Glutamatergic neuron (in vitro differentiated cells): ENCODE measurements at regions not wholly inside any gene's neighbourhood (a gene's known extent, or its start where the extent isn't known, plus 50 kb on each side); places are given as distances from the start of the nearest gene placed in this dataset.
"Not testable (repeated sequence)": the region's sequence is repeated elsewhere in the genome, so short reads cannot be mapped to it uniquely, and the experiment has no call there.

Source experiments
- DNase-seq: peaks from one replicate; pipeline ENCODE4 v3.0.0; 2022
- H3K27ac Mint-ChIP-seq: one replicate; pipeline ENCODE4 v1.8.0; 2020; ENCODE audit warnings: mild to moderate bottlenecking, mixed read lengths, inconsistent platforms; ENCODE audit not compliant: unreplicated experiment
- H3K27me3 Mint-ChIP-seq: one replicate; pipeline ENCODE4 v1.8.0; 2020; ENCODE audit warnings: mild to moderate bottlenecking, moderate library complexity, mixed read lengths, inconsistent platforms; ENCODE audit not compliant: unreplicated experiment
- H3K36me3 Mint-ChIP-seq: one replicate; pipeline ENCODE4 v1.8.0; 2020; ENCODE audit warnings: mild to moderate bottlenecking, mixed read lengths, inconsistent platforms; ENCODE audit not compliant: unreplicated experiment
- H3K4me1 Mint-ChIP-seq: one replicate; pipeline ENCODE4 v1.8.0; 2020; ENCODE audit warnings: mild to moderate bottlenecking, low read depth, mixed read lengths, inconsistent platforms; ENCODE audit not compliant: unreplicated experiment
- H3K4me3 Mint-ChIP-seq: one replicate; pipeline ENCODE4 v1.8.0; 2020; ENCODE audit warnings: mild to moderate bottlenecking, mixed read lengths, inconsistent platforms; ENCODE audit not compliant: unreplicated experiment
- H3K9me3 Mint-ChIP-seq: one replicate; pipeline ENCODE4 v1.8.0; 2020; ENCODE audit warnings: mild to moderate bottlenecking, moderate library complexity, mixed read lengths, inconsistent platforms; ENCODE audit not compliant: unreplicated experiment
- TF ChIP-seq, protein P1 (sequence below): fragments of 200-600 bp; sonication (generic); IDR thresholded peaks from one replicate; pipeline ENCODE4 v1.5.0; 2021; ENCODE audit not compliant: partially characterized antibody, unreplicated experiment

DNA sequence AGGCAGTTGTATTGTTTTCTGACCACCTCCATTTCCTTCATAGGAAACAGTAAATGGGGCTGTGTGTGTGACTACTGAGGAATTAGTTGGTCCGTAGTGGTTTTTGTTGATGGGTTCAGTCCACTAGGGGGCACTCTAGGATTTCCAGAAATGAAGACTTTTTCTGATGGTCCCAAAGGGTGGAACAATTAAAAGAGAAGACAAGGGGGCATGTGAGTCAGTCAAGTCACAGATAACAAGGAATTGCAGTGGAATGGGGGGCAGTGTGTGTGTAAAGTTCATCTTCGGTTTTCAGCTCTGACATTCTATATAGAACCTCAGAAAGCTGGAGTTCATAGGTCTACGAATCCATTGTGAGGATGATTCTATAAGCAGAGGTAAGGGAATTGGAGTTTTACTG, 186.6 kb upstream of the OR4E1 start:
- TF ChIP-seq, protein P1, sequence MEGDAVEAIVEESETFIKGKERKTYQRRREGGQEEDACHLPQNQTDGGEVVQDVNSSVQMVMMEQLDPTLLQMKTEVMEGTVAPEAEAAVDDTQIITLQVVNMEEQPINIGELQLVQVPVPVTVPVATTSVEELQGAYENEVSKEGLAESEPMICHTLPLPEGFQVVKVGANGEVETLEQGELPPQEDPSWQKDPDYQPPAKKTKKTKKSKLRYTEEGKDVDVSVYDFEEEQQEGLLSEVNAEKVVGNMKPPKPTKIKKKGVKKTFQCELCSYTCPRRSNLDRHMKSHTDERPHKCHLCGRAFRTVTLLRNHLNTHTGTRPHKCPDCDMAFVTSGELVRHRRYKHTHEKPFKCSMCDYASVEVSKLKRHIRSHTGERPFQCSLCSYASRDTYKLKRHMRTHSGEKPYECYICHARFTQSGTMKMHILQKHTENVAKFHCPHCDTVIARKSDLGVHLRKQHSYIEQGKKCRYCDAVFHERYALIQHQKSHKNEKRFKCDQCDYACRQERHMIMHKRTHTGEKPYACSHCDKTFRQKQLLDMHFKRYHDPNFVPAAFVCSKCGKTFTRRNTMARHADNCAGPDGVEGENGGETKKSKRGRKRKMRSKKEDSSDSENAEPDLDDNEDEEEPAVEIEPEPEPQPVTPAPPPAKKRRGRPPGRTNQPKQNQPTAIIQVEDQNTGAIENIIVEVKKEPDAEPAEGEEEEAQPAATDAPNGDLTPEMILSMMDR = peak; percentile 74
- no peak for DNase-seq
- Mint-ChIP-seq H3K4me1 (no peaks in the 10 kb centered on the region), H3K4me3 (no peak overlapping the region), H3K9me3 (no peaks in the 10 kb centered on the region), H3K27me3 (no peaks in the 10 kb centered on the region), H3K36me3 (no peaks in the 10 kb centered on the region), H3K27ac (no peak overlapping the region)

DNA sequence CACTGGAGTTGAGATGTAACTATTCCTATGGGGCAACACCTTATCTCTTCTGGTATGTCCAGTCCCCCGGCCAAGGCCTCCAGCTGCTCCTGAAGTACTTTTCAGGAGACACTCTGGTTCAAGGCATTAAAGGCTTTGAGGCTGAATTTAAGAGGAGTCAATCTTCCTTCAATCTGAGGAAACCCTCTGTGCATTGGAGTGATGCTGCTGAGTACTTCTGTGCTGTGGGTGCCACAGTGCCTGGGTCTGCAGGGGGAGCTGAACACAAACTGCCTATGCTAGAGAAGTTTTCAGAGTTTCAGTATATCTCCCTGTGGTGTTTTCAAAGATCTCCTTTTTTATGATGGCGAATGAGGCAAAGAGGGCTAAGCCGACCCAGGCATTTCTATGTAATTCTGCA, 179.2 kb upstream of the OR4E1 start:
- TF ChIP-seq, protein P1 = no peak
- Mint-ChIP-seq H3K4me1 (no peaks in the 10 kb centered on the region), H3K27me3 (peaks cover 3% of the 10 kb centered on the region), H3K27ac (no peak overlapping the region), H3K9me3 (no peaks in the 10 kb centered on the region), H3K36me3 (no peaks in the 10 kb centered on the region), H3K4me3 (no peak overlapping the region)
- no peak for DNase-seq

DNA sequence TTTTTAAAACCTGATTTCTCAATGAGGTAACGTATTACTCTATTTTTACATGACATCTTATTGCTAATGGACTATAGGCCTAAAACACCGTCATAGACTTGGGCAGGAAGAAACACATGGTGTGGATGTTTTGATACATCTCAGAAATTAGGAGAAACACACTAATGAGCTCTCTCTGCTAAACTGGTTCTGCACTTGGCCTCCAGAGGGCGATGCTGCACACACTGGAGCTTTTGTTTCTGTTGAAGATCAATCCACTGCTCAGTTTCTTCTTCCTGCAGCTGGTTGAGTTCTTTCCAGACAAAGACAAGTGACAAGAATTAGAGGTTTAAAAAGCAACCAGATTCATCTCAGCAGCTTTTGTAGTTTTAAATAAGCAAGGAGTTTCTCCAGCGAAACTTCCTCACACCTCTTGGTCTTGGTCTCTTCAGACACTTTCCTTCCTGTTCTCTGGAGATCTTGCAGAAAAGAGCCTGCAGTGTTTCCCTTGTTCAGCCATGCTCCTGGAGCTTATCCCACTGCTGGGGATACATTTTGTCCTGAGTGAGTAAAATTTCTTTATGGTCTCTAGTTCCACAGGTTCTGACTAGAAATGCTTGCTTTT, 178.5 kb upstream of the OR4E1 start:
- no peak overlapping the region for H3K27ac Mint-ChIP-seq
- no peak overlapping the region for H3K4me3 Mint-ChIP-seq
- H3K9me3 Mint-ChIP-seq = no peaks in the 10 kb centered on the region
- no peaks in the 10 kb centered on the region for H3K36me3 Mint-ChIP-seq
- no peaks in the 10 kb centered on the region for H3K4me1 Mint-ChIP-seq
- H3K27me3 Mint-ChIP-seq = peaks cover 3% of the 10 kb centered on the region
- TF ChIP-seq, protein P1 = peak; percentile 81
- peak; percentile 81 for DNase-seq

DNA sequence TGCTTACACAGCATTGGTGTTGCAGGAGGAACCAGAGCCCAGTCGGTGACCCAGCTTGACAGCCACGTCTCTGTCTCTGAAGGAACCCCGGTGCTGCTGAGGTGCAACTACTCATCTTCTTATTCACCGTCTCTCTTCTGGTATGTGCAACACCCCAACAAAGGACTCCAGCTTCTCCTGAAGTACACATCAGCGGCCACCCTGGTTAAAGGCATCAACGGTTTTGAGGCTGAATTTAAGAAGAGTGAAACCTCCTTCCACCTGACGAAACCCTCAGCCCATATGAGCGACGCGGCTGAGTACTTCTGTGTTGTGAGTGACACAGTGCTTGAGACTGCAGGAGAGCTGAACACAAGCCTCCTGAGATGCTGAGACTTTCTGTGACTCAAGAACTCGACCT, 173.3 kb upstream of the OR4E1 start:
- not testable (repeated sequence) for H3K9me3 Mint-ChIP-seq, H3K27ac Mint-ChIP-seq, H3K36me3 Mint-ChIP-seq, H3K27me3 Mint-ChIP-seq, DNase-seq, H3K4me1 Mint-ChIP-seq, H3K4me3 Mint-ChIP-seq

DNA sequence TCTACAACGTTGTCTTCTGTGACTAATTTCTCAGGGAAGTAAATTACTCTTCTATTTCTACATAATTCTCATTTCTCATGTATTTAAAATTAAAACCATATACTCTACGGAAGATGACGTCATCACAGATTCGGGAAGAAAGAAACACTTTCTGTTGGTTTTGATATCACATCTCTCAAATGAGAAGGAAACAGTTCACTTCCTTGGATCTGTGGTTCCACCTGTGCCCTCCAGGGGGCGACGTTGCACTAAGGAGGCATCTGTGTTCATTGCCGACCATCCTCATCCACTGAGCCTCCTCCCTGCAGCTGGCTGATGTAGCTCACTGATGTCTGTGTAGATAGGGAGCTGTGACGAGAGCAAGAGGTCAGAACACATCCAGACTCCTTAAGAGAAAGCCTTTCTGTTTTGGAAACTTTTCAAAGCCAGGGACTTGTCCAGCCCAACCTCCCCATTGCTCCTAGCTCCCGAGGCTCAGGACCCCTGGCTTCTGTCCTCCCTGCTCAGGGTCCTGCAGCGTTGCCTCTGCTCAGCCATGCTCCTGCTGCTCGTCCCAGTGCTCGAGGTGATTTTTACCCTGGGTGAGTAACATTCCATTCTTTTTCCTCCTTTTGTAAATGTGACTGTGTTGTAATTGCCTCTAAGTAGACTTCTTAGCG, 172.7 kb upstream of the OR4E1 start:
- TF ChIP-seq, protein P1 = peak; percentile 85
- Mint-ChIP-seq H3K27ac (no peak overlapping the region), H3K4me1 (no peaks in the 10 kb centered on the region), H3K4me3 (no peak overlapping the region), H3K27me3 (no peaks in the 10 kb centered on the region), H3K9me3 (no peaks in the 10 kb centered on the region), H3K36me3 (no peaks in the 10 kb centered on the region)
- peak; percentile 78 for DNase-seq
